ENCODE measurements at regions not wholly inside any gene's neighbourhood (a gene's known extent, or its start where the extent isn't known, plus 50 kb on each side); places are given as distances from the start of the nearest gene placed in this dataset.

DNA sequence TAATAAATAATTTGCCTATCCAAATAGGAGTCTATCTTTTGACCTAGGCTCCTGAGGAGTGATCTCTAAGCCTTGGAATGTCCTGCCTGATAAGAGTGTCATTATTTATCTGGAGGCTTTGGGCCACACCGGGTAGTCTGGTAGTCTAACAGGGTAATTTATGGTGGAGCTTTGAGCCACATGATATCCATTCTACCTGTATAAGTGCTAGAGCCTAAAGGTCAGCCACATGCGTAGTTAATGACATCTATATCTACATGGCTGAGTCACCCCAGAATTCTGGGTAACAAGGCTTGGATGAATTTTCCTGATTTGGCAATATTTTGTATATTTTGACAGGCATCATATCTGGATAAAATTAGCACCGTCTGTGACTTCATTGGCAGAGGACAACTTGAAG lies 681.4 kb downstream of the MCTP2 start:
- no peak for DNase-seq (ENCODE audit: low read depth)

DNA sequence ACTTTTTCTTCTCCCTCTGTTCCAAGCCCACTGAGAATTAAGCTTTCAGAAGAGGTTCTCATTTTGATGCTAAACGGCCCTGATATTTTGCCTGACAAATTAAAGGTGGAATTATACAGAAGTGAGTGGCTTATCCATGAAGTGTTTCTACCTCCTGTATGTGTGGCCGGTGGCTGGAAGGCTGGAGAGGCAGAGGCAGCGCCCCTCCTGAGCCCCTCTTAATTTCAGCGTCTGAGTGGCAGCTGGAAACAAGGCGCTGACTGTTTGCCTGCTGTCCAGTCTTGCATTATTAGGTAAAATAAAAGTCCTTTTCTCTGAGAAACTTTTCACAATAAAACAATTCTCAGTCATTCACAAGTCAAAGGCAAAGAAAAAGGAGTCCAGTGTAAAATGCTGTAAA lies 685.7 kb downstream of the MCTP2 start:
- DNase-seq (ENCODE audit: low read depth) = no peak

DNA sequence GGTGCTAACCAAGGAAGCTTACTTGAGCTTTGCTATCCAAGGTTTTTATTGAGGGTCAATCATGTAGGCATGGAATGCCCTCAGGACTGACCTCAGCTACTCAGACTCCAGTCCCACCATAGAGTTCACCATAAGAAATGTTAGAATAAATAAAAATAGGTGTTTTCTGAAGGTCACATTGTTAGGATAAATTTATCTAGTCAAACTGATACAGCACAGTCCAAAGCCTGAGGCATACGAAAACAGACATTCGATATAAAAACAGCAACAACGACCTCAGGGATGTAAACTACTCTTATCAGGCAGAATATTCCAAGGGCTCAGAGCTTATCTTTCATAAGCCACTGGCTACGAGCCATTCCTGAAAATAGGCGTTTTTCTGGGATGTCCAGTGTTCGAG lies 690.6 kb downstream of the MCTP2 start:
- no peak for DNase-seq (ENCODE audit: low read depth)

DNA sequence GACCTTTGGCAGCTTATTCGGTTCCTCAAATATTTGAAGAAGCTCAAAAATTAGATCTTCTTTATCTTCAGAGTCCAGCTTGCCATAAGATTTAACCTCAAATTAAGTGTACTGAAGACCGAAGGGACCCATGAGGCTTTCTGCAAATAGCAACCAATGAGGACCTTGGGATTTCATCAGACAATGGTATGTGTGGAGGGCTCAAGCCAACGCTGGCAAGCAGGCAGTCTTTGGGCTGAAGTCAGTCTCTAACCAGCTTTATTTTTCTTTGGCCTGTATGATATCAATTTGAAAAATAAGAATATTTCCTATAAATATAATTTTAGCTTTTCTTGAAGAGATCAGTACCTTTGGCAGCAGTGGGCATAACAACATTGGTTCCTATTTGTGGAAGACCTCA lies 692.7 kb downstream of the MCTP2 start:
- DNase-seq (ENCODE audit: low read depth) = no peak

DNA sequence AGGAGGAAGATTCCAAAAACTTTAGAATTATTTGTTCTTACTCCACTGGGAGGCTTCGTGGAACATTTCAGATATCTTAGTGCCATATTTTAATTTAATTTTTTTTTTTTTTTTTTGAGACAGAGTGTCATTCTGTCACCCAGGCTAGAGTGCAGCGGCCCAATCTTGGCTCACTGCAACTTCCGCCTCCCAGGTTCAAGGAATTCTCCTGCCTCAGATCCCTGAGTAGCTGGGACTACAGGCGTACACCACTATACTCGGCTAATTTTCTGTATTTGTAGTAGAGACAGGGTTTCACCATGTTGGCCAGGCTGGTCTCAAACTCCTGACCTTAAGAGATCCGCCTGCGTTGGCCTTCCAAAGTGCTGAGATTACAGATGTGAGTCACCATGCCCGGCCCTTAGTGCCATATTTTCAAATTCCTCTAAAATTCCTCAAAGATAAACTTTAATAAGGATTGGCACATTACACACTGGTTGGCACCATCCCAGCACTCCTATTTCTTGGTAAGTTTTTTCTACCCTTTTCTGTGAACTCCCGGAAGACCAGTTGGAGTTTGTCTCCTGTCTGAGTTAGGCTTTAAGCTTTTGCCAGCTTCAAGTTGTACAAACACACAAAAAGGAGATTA lies 693.7 kb downstream of the MCTP2 start:
- no peak for DNase-seq (ENCODE audit: low read depth)

DNA sequence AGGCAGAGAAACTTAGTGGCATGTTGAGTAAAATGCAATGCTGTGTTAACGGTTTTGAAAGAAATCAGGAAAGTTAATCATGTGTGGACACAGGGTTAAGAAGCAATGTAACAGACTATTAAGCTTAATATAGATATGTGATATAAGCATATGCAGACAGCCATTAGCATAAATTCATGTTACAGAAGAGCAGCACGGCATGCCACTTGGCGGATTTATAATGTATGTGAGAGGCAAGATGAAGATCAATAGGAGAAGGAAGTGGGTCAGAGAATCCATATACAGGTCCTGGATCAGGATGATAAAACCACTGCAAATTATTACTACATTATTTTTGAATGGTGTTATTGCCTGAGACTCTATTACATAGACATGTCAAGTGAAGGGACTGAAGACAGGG lies 694.3 kb downstream of the MCTP2 start:
- DNase-seq (ENCODE audit: low read depth) = no peak

DNA sequence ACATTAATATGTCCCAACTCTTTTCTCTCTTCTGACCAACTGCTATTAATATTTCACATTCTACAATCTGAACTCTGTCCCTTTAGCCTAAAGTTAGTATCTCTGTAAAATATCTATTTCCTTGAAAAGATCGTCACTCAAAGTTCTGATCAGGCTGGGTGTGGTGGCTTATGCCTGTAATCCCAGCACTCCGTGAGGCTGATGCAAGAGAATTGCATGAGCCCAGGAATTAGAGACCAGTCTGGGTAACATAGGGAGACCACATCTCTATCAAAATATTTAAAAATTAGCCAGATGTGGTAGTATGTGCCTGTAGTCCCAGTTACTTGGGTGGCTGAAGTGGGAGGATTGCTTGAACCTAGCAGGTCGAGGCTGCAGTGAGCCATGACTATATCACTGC lies 695.6 kb downstream of the MCTP2 start:
- no peak for DNase-seq (ENCODE audit: low read depth)

DNA sequence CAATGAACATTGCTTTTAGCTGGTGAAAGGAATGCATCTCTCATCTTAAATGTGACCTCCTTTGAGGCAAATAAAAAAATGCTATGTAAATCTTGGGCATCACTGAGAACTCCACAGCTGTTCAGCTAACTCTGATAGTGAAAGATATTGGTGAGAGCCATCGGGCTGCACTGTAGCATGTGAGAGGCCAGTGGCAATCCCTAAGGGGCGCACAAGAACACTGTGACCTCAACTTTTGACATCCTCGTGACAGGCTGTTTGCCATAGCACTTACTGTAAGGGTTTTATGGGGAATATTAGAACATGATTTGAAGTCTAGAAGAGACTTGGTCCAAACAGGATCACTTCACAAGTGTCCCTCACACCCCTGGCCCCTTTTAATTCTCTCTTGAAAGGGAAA lies 697.9 kb downstream of the MCTP2 start:
- no peak for DNase-seq (ENCODE audit: low read depth)

DNA sequence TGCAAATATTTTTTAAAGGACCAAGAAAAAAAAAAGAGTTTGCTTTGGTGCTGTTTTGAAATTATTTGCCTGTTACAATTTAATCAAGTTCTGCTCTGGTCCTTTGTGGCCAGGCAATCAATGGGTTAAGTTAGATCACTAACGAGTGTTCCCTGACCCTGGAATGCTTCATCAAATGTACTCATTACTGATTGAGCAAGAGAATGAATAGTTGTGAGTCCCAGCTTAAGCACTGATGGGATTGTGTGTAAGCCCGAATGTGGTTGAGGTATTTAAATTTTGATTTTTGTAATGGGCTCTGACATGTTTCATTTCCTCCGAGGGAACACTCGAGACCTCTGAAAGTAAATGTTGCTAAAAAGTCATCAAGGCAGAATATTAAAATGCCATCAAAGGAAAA lies 699.1 kb downstream of the MCTP2 start:
- DNase-seq (ENCODE audit: low read depth) = no peak

DNA sequence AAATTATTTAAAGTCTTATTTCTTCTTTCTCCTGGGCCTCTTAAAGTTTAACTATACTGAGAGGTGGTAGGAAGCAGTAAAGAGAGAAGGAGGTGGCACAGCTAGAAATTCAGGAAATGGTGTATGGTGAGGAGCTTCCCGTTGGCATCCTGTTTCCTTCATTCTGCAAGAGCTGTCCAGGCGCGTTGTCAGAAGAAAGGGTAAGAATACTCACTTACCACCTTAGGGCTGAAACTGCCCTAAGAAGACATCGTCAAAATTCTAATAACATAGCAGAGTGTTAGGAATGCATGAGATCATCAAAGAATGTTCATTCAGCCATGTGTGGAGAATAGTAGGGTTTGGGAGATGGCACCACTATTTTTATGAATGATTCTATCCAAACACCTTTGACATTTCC lies 699.6 kb downstream of the MCTP2 start:
- no peak for DNase-seq (ENCODE audit: low read depth)

DNA sequence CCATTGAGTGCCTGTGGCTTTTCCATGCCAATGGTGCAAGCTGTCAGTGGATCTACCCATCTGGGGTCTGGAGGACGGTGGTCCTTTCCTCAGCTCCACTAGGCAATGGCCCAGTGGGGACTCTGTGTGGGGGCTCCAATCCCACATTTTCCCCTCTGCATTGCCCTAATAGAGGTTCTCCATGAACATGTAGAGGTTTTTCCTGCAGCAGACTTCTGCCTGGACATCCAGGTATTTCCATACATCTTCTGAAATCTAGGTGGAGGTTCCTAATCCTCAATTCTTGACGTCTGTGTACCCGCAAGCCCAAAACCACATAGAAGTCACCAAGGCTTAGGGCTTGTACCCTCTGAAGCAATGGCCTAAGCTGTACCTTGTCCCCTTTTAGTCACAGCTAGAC lies 703.1 kb downstream of the MCTP2 start:
- DNase-seq (ENCODE audit: low read depth) = no peak

DNA sequence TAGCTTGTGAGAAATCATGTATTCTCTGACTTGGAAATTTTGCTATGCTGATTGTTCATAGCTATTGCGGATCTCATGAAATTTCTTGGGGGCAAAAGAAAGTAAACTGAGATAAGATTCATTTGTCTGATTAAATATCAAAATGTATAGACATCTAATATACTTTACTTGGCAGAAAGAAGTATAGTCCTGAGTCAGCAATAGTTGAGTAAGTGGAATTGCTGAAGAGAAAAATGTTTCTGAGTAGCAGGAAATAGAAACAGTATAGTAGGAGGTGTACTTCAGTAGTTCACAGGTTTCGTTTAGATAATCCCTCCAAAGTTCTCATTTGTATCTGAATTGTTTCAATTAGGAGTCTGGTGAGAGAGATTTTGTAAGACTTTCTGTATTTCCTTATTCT lies 705.9 kb downstream of the MCTP2 start:
- DNase-seq (ENCODE audit: low read depth) = no peak

DNA sequence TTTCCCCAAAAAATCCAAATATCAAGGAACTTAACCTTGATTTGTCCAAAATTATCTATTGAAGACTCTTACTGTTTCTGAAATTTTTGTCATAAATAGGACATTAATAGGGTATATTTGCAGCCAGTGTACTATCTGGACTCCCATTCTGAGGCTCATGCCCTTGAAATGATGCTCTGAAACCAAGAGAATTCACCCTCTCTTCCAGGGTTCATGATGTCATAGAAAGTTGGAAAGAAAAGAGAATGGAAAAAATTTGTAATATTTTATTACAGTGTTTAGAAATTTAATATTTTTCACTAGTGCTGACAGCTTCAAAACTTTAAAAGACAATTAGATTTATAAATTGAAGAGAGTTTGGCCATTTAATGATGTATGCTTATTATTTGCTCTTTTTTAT lies 712.5 kb downstream of the MCTP2 start:
- no peak for DNase-seq (ENCODE audit: low read depth)

DNA sequence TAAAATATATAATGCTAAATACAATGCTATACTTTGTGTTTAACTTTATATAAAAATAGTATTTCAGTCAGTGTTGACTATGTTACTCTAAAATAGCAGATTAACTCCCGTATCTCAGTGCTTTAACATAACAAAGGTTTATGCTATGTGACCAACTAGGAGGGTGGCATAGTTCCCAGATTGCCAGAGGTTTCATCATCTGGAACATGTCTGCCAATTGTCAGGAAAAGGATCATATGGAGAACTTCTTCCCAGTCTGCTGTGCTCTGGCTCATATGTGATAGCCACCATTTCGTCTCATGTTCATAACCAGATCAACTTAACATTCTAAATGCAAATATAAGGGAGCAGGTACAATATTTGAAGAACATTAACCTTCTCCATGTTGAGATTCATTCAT lies 720.2 kb downstream of the MCTP2 start:
- DNase-seq (ENCODE audit: low read depth) = no peak

DNA sequence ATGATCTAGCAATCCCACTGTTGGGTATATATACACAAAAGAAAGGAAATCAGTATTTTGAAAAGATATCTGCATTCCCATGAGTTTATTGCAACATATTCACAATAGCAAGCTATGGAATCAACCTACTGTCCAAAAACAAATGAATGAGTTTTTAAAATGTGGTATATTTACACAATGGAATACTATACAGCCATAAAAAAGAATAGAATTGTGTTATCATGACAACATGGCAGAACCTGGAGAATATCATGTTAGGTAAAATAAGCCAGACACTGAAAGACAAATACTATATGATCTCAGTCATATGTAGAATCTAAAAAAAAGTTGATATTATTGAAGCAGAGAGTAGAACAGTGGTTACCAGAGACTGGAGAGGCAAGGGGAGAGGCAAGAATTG lies 732.6 kb downstream of the MCTP2 start:
- no peak for DNase-seq (ENCODE audit: low read depth)

DNA sequence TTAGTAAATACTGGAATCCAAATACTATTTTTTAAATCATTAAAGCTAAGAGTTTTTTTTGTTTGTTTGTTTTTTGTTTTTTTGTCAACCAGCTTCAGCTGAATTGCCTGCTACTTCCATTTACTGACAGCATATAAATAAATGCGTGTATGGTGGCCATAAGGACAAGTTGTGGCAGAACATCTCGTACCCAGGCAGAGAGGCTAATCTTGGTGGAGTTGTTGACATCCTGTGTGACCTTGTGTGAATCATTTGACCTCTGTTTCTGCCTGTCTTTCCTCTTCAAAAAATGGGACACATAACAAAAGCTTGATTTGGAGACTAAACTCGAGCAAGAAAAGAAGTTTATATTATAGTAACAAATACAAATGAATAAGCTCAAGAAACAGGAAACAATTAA lies 734.2 kb downstream of the MCTP2 start:
- DNase-seq (ENCODE audit: low read depth) = no peak

DNA sequence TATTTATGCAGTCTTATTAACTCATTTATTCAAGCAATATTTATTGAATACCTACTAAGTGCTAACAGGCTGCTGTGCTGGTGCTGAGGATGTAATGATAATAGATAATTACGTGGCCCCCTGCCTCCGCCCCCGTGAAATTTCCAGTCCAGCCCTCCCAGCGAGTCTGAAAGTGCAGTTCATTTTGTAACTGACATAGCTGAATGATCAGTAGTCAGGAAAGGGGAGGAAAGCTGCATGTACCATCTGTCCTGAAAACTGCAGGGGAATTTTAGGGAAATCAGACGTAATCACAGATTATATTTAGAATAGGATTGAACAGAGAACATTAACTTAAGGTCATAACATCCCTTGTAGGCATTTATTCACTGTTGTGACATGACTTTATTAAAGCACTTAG lies 736.8 kb downstream of the MCTP2 start:
- no peak for DNase-seq (ENCODE audit: low read depth)

DNA sequence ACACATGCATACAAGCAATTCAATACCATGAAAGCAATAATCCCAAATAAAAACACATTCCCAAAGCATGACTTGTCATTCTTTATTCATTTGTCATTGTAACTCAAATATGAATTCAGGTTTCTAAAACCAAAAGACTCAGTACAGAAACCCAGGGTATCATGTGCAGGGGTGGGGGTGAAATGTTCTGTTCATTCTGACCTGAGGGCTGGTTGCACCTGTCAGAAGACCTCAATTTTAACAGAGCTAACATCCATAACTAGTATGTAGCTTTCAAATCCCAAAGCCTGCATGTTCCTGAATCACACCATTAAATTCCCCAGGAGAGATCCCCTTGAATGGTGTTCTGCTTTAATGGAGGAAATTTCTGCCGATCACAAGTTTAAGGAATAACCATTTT lies 738.7 kb downstream of the MCTP2 start:
- DNase-seq (ENCODE audit: low read depth) = no peak

DNA sequence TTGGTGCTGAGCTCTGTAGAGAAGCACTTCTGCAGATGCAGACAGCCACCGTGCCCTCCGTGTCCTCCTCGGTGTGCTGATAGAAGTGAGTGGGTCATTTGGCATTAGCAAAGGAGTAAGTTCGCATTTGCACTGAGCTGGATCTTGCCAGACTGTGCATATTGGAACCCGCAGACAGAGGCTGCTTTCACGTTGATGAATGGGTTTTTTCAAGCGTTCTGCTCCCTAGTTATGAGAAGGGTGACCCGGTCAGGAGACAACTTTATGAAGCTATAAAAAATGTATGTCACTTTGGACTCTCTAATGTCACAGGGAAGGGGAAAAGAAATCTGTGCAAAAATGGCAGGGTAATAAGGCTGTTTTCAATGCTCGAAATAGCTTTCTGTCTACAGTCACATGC lies 739.4 kb downstream of the MCTP2 start:
- DNase-seq (ENCODE audit: low read depth) = no peak

DNA sequence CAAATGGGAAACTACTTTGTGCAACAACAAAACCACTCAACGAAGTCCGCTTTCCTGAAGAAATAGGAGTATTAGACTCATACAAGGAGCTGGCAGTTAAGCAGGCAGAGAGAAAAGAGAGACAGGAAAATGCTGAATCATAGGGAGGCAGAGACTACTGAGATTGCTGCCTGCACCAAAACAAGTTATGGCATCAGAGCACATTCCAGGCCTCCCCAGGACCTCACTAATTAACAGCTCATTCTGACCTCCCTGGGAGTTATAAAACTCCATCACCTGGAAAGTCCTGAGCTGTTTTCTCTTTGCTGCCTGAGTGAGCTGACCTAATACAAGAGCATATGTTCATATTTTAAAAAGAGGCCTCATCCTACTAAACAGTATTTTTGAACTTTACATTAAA lies 741.0 kb downstream of the MCTP2 start:
- DNase-seq (ENCODE audit: low read depth) = no peak

DNA sequence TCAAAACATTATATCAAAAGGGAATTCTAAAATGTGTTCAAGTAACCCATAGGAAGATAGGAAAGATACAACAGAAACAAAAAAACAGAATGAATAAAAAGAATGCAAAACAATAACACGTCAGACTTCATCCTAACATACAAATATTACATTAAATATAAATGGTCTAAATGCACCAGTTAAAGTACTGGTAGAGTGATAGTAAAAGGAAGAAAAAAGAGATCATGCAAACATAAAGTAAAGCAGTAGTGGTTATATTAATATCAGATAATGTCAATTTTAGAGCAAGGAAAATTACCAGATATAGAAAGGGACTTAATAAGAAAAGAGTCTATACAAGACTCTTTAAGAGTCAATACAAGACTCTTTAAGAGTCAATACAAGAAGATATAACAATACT lies 755.7 kb downstream of the MCTP2 start:
- DNase-seq (ENCODE audit: low read depth) = no peak

DNA sequence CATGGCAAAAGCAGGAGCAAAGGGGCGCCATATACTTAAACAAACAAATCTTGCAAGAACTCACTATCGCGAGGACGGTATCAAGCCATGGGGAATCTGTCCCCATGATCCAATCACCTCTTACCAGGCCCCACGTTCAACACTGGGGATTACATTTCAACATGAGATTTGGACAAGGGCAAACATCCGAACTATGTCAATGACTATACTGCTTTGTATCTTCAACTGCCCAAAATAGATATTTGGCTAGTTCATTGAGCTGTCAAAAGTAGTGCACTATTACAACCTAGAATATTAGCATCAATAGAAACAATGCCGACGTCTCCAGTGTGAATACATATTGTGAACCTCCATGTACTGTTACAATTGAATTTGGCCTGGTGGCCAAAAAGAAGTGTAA lies 760.4 kb downstream of the MCTP2 start:
- no peak for DNase-seq (ENCODE audit: low read depth)

DNA sequence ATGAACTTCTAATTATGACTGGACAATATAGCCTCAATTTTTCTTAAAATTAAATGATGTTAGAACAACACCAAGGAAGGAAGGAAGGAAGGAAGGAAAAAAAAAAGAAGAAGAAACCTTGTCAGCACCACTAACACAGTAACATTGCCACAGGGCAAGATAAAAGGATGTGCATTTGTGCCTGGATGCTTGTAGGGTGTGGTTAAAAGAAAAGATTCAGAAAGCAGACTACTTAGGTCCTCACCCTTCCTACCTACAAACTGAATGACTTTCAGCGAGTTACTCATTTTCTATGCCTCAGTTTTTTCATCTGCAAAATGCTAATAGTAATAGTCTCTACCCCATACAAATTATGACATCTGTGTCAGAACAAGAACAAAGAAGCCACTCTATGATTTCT lies 778.3 kb downstream of the MCTP2 start:
- DNase-seq (ENCODE audit: low read depth) = no peak

DNA sequence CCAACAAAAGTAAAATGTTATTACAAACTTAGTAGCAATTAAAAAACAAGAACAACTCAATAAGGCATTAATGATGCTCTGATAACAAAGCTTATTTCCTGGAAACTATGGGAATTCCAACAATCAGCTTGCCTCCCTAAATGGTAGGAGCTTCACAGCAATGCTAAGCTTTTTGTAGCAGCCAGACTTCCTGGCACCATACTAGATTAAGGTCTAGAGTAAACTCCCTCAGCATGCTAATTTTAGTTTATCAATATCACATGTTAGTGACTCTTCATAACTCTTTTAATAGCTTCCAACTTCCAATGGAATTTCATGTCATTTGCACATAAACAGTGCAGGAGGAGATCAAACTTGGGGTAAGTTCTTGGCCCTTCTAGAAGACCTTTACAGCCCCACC lies 782.0 kb downstream of the MCTP2 start:
- DNase-seq (ENCODE audit: low read depth) = no peak

All from RPMI7951 (cell line).